Liver (tissue), 8 donors: ENCODE measurements at regions not wholly inside any gene's neighbourhood (a gene's known extent, or its start where the extent isn't known, plus 50 kb on each side); places are given as distances from the start of the nearest gene placed in this dataset.

Experiments
- DNase-seq: peaks from one replicate; pipeline ENCODE4 v3.0.0-alpha.2; 2017; ENCODE audit warnings: low spot score
- H3K27ac ChIP-seq, 2 donors: one replicate each; pipeline ENCODE4 v1.7.0; 2013; ENCODE audit warnings: inconsistent platforms in 2 of 2, low read length in 2 of 2, control low read depth in 1 of 2, low read depth in 1 of 2, mild to moderate bottlenecking in 1 of 2
- H3K27me3 ChIP-seq, 4 donors: one replicate each; pipeline versions ENCODE4 v1.6.1 to v1.7.0; 2013; ENCODE audit warnings: low read length in 3 of 4, inconsistent platforms in 1 of 4, mild to moderate bottlenecking in 1 of 4, moderate library complexity in 1 of 4; ENCODE audit not compliant: control insufficient read depth in 4 of 4, insufficient read depth in 4 of 4
- H3K36me3 ChIP-seq, 4 donors: one replicate each; pipeline versions ENCODE4 v1.6.1 to v1.7.0; 2013; ENCODE audit warnings: low read length in 3 of 4, mild to moderate bottlenecking in 3 of 4, low read depth in 1 of 4, moderate library complexity in 1 of 4; ENCODE audit not compliant: control insufficient read depth in 4 of 4, insufficient read depth in 3 of 4
- H3K4me1 ChIP-seq, 4 donors: one replicate each; pipeline versions ENCODE4 v1.6.1 to v1.7.0; 2013; ENCODE audit warnings: low read length in 3 of 4, mild to moderate bottlenecking in 3 of 4, moderate library complexity in 1 of 4; ENCODE audit not compliant: control insufficient read depth in 4 of 4, insufficient read depth in 4 of 4
- H3K4me3 ChIP-seq, 3 donors: one replicate each; pipeline versions ENCODE4 v1.6.1 to v1.7.0; 2013; ENCODE audit warnings: low read length in 3 of 3, control low read depth in 1 of 3, low read depth in 1 of 3, mild to moderate bottlenecking in 1 of 3
- H3K9ac ChIP-seq, 2 donors: one replicate each; pipeline ENCODE4 v1.7.0; 2013; ENCODE audit warnings: low read length in 2 of 2, mild to moderate bottlenecking in 2 of 2, moderate library complexity in 2 of 2, control low read depth in 1 of 2, low read depth in 1 of 2
- H3K9me3 ChIP-seq, 4 donors: one replicate each; pipeline versions ENCODE4 v1.6.1 to v1.7.0; 2013; ENCODE audit warnings: low read length in 3 of 4; ENCODE audit not compliant: control insufficient read depth in 4 of 4
- ATF3 ChIP-seq: IDR thresholded peaks from 2 replicates; pipeline ENCODE4 v1.6.1; 2016; ENCODE audit warnings: antibody characterized with exemption
- CTCF ChIP-seq: fragments of 150-350 bp; IDR thresholded peaks from 2 replicates; pipeline ENCODE4 v1.5.1; 2017; ENCODE audit warnings: improper control_type of control experiment, low read depth, low read length; ENCODE audit not compliant: missing input control
- EGR1 ChIP-seq, 2 donors: IDR thresholded peaks; 2 replicates each; pipeline ENCODE4 v1.6.1; 2016 to 2018; ENCODE audit warnings: antibody characterized with exemption in 2 of 2, low read depth in 2 of 2
- FOXA1 ChIP-seq: IDR thresholded peaks from 2 replicates; pipeline ENCODE4 v1.6.1; 2016; ENCODE audit warnings: antibody characterized with exemption
- FOXA2 ChIP-seq: IDR thresholded peaks from 2 replicates; pipeline ENCODE4 v1.6.1; 2016; ENCODE audit warnings: antibody characterized with exemption
- GABPA ChIP-seq, 2 donors: IDR thresholded peaks in 1 of 2; conservative IDR thresholded peaks in 1 of 2; 2 replicates each; pipeline ENCODE4 v1.6.1; 2016; ENCODE audit warnings: antibody characterized with exemption in 2 of 2, mild to moderate bottlenecking in 1 of 2, moderate library complexity in 1 of 2
- HNF4A ChIP-seq, 2 donors: conservative IDR thresholded peaks; 2 replicates each; pipeline ENCODE4 v1.6.1; 2016; ENCODE audit warnings: antibody characterized with exemption in 2 of 2, mild to moderate bottlenecking in 2 of 2
- HNF4G ChIP-seq: IDR thresholded peaks from 2 replicates; pipeline ENCODE4 v1.6.1; 2016; ENCODE audit warnings: antibody characterized with exemption
- JUND ChIP-seq, 2 donors: IDR thresholded peaks; 2 replicates each; pipeline ENCODE4 v1.6.1; 2016; ENCODE audit warnings: antibody characterized with exemption in 2 of 2
- MAX ChIP-seq: IDR thresholded peaks from 2 replicates; pipeline ENCODE4 v1.6.1; 2016; ENCODE audit warnings: antibody characterized with exemption
- NR2F2 ChIP-seq: IDR thresholded peaks from 2 replicates; pipeline ENCODE4 v1.6.1; 2016; ENCODE audit warnings: antibody characterized with exemption
- RAD21 ChIP-seq, 2 donors: IDR thresholded peaks; 2 replicates each; pipeline ENCODE4 v1.6.1; 2016; ENCODE audit warnings: antibody characterized with exemption in 2 of 2, mild to moderate bottlenecking in 2 of 2
- REST ChIP-seq: IDR thresholded peaks from 2 replicates; pipeline ENCODE4 v1.6.1; 2016; ENCODE audit warnings: antibody characterized with exemption, mild to moderate bottlenecking
- RXRA ChIP-seq, 2 donors: IDR thresholded peaks; 2 replicates each; pipeline ENCODE4 v1.6.1; 2017 to 2018; ENCODE audit warnings: antibody characterized with exemption in 2 of 2, mild to moderate bottlenecking in 1 of 2
- SP1 ChIP-seq: IDR thresholded peaks from 2 replicates; pipeline ENCODE4 v1.6.1; 2018; ENCODE audit warnings: antibody characterized with exemption, mild to moderate bottlenecking
- TAF1 ChIP-seq: conservative IDR thresholded peaks from 2 replicates; pipeline ENCODE4 v1.6.1; 2016; ENCODE audit warnings: antibody characterized with exemption, mild to moderate bottlenecking
- YY1 ChIP-seq: IDR thresholded peaks from 2 replicates; pipeline ENCODE4 v1.6.1; 2016; ENCODE audit warnings: antibody characterized with exemption, mild to moderate bottlenecking
- ZBTB33 ChIP-seq: IDR thresholded peaks from 2 replicates; pipeline ENCODE4 v1.6.1; 2016; ENCODE audit warnings: antibody characterized with exemption
- WGBS: extraction: QIAGEN DNeasy Blood & Tissue Kit; methylation state at CpG from one replicate; pipeline ENCODE4 v1.1.7; 2013; 5-methylcytosine and 5-hydroxymethylcytosine counted together
- donor health status: healthy.
- donor health status: healthy.
- donor health status: healthy.
- donor health status: healthy.
- donor health status: healthy.

GRCh38 chr11:101363706-101364275 is 220.0 kb downstream of the TRPC6 start:
- no peaks in the 10 kb centered on the region for H3K4me1 ChIP-seq
- H3K36me3 ChIP-seq = no peaks in the 10 kb centered on the region
- no peak for DNase-seq
- no peak overlapping the region for H3K9ac ChIP-seq
- TF ChIP-seq HNF4A (conservative IDR thresholded peaks at IDR 0.05) = no peak
- no peak for TF ChIP-seq FOXA1
- no peak for TF ChIP-seq YY1
- TF ChIP-seq HNF4G = no peak
- no peak for TF ChIP-seq EGR1 (IDR thresholded peaks at IDR 0.05; ENCODE audit: low read depth in 2 of 2)
- TF ChIP-seq JUND (IDR thresholded peaks at IDR 0.05) = no peak
- TF ChIP-seq FOXA2 = no peak
- TF ChIP-seq NR2F2 = no peak
- TF ChIP-seq RXRA (IDR thresholded peaks at IDR 0.05) = no peak
- TF ChIP-seq MAX = no peak
- TF ChIP-seq GABPA (IDR thresholded peaks at IDR 0.05 in 1 of 2, conservative IDR thresholded peaks at IDR 0.05 in 1 of 2) = no peak
- no peaks in the 10 kb centered on the region for H3K9me3 ChIP-seq
- no peak overlapping the region for H3K27ac ChIP-seq
- H3K27me3 ChIP-seq = no peaks in the 10 kb centered on the region
- 17% methylated on average over 1 of the region's 1 CpG for WGBS
- no peak overlapping the region for H3K4me3 ChIP-seq

- TF ChIP-seq HNF4A (conservative IDR thresholded peaks at IDR 0.05) = no peak
- TF ChIP-seq JUND (IDR thresholded peaks at IDR 0.05) = no peak
- no peak for TF ChIP-seq ZBTB33
- no peak for TF ChIP-seq EGR1 (IDR thresholded peaks at IDR 0.05; ENCODE audit: low read depth in 2 of 2)
- TF ChIP-seq FOXA2 = no peak
- TF ChIP-seq REST = no peak
- TF ChIP-seq RAD21 (IDR thresholded peaks at IDR 0.05) = no peak
- TF ChIP-seq NR2F2 = no peak
- no peak for TF ChIP-seq ATF3
- TF ChIP-seq TAF1 = no peak
- TF ChIP-seq MAX = no peak
- TF ChIP-seq RXRA (IDR thresholded peaks at IDR 0.05) = no peak
- no peak for TF ChIP-seq HNF4G
- no peak for TF ChIP-seq SP1
- TF ChIP-seq FOXA1 = no peak
- TF ChIP-seq YY1 = no peak
- no peak for TF ChIP-seq CTCF
- H3K4me3 ChIP-seq = no peak overlapping the region
- H3K27ac ChIP-seq = no peak overlapping the region
- DNase-seq = no peak
- 59% methylated on average over 3 of the region's 3 CpGs for WGBS
- H3K9ac ChIP-seq = no peak overlapping the region
- no peaks in the 10 kb centered on the region for H3K4me1 ChIP-seq
- H3K36me3 ChIP-seq = no peaks in the 10 kb centered on the region
- H3K27me3 ChIP-seq = no peaks in the 10 kb centered on the region
- H3K9me3 ChIP-seq = no peaks in the 10 kb centered on the region
These were observed 221.2 kb downstream of the TRPC6 start for GRCh38 chr11:101362643-101363042.
